HCT116 (cell line): ENCODE measurements at regions not wholly inside any gene's neighbourhood (a gene's known extent, or its start where the extent isn't known, plus 50 kb on each side); places are given as distances from the start of the nearest gene placed in this dataset.

Source experiments
- CTCF ChIP-seq, 3 experiments: fragments of 200-600 bp in 1 of 3; sonication (generic) in 1 of 3; IDR thresholded peaks in 2 of 3; conservative IDR thresholded peaks in 1 of 3; 2 replicates each; pipeline ENCODE4 v1.5.1; 2012 to 2017; ENCODE audit warnings: low read depth in 2 of 3, low read length in 2 of 3, antibody characterized with exemption in 1 of 3, borderline replicate concordance in 1 of 3, control low read depth in 1 of 3, mild to moderate bottlenecking in 1 of 3, mixed read lengths in 1 of 3, mixed run types in 1 of 3, moderate library complexity in 1 of 3; ENCODE audit not compliant: insufficient read depth in 1 of 3
- POLR2A ChIP-seq: IDR thresholded peaks from 2 replicates; pipeline ENCODE4 v1.7.0; 2011; ENCODE audit warnings: borderline replicate concordance; ENCODE audit not compliant: insufficient read depth, insufficient read length; ENCODE audit errors: extremely low read depth
- ZBTB33 ChIP-seq: IDR thresholded peaks from 2 replicates; pipeline ENCODE4 v1.6.1; 2011; ENCODE audit warnings: mild to moderate bottlenecking, low read length, moderate library complexity; ENCODE audit not compliant: insufficient replicate concordance; ENCODE audit errors: extremely low read depth

GRCh38 chr21:28333578-28334075 is 659.0 kb downstream of the LTN1 start:
- TF ChIP-seq CTCF (IDR thresholded peaks at IDR 0.05 in 2 of 3, conservative IDR thresholded peaks at IDR 0.05 in 1 of 3; ENCODE audit: borderline replicate concordance in 1 of 3, insufficient read depth in 1 of 3, low read depth in 2 of 3, low read length in 2 of 3) (no peak), POLR2A (no peak), ZBTB33 (no peak)
